ENCODE measurements at regions not wholly inside any gene's neighbourhood (a gene's known extent, or its start where the extent isn't known, plus 50 kb on each side); places are given as distances from the start of the nearest gene placed in this dataset.

GRCh38 chr2:176687342-176687741 lies 418.1 kb downstream of the MTX2 start:
- no peak overlapping the region for H3K27ac ChIP-seq
- no peak for DNase-seq (ENCODE audit: low spot score)
- H3K4me1 ChIP-seq (ENCODE audit: control insufficient read depth in 1 of 2, low read depth in 2 of 2) = peaks cover 0 to 8% of the 10 kb centered on the region in 2 donors
- H3K4me3 ChIP-seq = no peak overlapping the region
- H3K27me3 ChIP-seq (replicated peaks; ENCODE audit: insufficient read depth) = no peaks in the 10 kb centered on the region
- H3K36me3 ChIP-seq = no peaks in the 10 kb centered on the region
- no peak for TF ChIP-seq CTCF (IDR thresholded peaks at IDR 0.05)
- no peaks in the 10 kb centered on the region for H3K9me3 ChIP-seq
- ATAC-seq (ENCODE audit: insufficient number of reproducible peaks, low FRiP score, low read depth) = no peak

- no peak for TF ChIP-seq CTCF (IDR thresholded peaks at IDR 0.05)
- Histone ChIP-seq H3K27me3 (replicated peaks; ENCODE audit: insufficient read depth) (no peaks in the 10 kb centered on the region), H3K4me1 (ENCODE audit: control insufficient read depth in 1 of 2, low read depth in 2 of 2) (peaks cover 0 to 2% of the 10 kb centered on the region in 2 donors), H3K9me3 (no peaks in the 10 kb centered on the region), H3K36me3 (no peaks in the 10 kb centered on the region), H3K4me3 (no peak overlapping the region), H3K27ac (no peak overlapping the region)
- ATAC-seq (ENCODE audit: insufficient number of reproducible peaks, low FRiP score, low read depth) (no peak), DNase-seq (ENCODE audit: low spot score) (no peak)
Observed at GRCh38 chr2:176687944-176688343, 418.7 kb downstream of the MTX2 start.

- DNase-seq (ENCODE audit: low spot score) = no peak
- H3K9me3 ChIP-seq = no peaks in the 10 kb centered on the region
Observed at GRCh38 chr2:176689711-176690110, 420.5 kb downstream of the MTX2 start.

DNA sequence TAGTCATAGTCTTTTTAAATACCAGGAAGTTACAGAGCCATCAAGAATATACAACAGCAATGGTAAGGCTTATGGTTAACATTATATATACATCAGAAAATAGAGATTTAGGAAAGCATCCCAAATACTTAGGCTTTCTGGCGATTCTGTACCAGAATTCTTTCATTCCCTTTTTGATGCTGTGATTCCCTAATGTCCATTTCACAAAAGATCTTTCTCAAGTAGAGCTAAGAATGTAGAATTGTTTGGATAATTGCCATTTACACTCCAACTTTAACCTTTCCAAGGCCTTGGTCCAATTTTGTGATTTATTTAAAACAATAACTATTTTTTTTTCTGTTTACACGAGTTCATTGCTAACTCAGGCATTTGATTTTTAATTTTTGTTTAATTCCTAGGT lies 422.2 kb downstream of the MTX2 start:
- H3K4me3 ChIP-seq = no peak overlapping the region
- no peaks in the 10 kb centered on the region for H3K36me3 ChIP-seq
- H3K4me1 ChIP-seq (ENCODE audit: control insufficient read depth in 1 of 2, low read depth in 2 of 2) = no peaks in the 10 kb centered on the region
- no peaks in the 10 kb centered on the region for H3K9me3 ChIP-seq
- ATAC-seq (ENCODE audit: insufficient number of reproducible peaks, low FRiP score, low read depth) (no peak), DNase-seq (ENCODE audit: low spot score) (no peak)
- no peak for TF ChIP-seq CTCF (IDR thresholded peaks at IDR 0.05)
- no peaks in the 10 kb centered on the region for H3K27me3 ChIP-seq (replicated peaks; ENCODE audit: insufficient read depth)
- H3K27ac ChIP-seq = no peak overlapping the region

More at GRCh38 chr2:176689711-176690110, 420.5 kb downstream of the MTX2 start:
- Histone ChIP-seq H3K4me1 (ENCODE audit: control insufficient read depth in 1 of 2, low read depth in 2 of 2) (no peaks in the 10 kb centered on the region), H3K27me3 (replicated peaks; ENCODE audit: insufficient read depth) (no peaks in the 10 kb centered on the region), H3K27ac (no peak overlapping the region), H3K36me3 (no peaks in the 10 kb centered on the region), H3K4me3 (no peak overlapping the region)
- no peak for TF ChIP-seq CTCF (IDR thresholded peaks at IDR 0.05)
- no peak for ATAC-seq (ENCODE audit: insufficient number of reproducible peaks, low FRiP score, low read depth)

DNA sequence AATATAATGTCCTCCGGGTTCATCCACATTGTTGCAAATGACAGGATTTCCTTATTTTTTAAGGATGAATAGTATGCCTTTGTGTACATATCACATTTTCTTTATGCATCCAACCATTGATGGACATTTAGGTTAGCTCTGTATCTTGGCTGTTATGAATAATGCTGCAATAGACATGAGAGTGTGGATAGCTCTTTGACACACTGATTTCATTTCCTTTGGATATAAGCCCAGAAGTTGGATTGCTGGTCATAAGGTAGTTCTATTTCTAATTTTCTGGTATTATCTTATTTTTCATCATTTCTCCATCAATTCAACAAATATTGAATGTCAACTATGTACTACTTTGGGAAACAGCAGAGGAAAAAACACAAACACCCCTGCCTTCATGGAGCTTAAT lies 423.3 kb downstream of the MTX2 start:
- H3K4me3 ChIP-seq = no peak overlapping the region
- ATAC-seq (ENCODE audit: insufficient number of reproducible peaks, low FRiP score, low read depth) (no peak), DNase-seq (ENCODE audit: low spot score) (no peak)
- H3K27me3 ChIP-seq (replicated peaks; ENCODE audit: insufficient read depth) = no peaks in the 10 kb centered on the region
- H3K9me3 ChIP-seq = no peaks in the 10 kb centered on the region
- no peaks in the 10 kb centered on the region for H3K4me1 ChIP-seq (ENCODE audit: control insufficient read depth in 1 of 2, low read depth in 2 of 2)
- no peak for TF ChIP-seq CTCF (IDR thresholded peaks at IDR 0.05)
- no peaks in the 10 kb centered on the region for H3K36me3 ChIP-seq
- H3K27ac ChIP-seq = no peak overlapping the region

Data from thoracic aorta (tissue), 2 donors.